NCI-H510A treated with DMSO at 0.1 percent for 48 hours (cell line): ENCODE measurements at regions not wholly inside any gene's neighbourhood (a gene's known extent, or its start where the extent isn't known, plus 50 kb on each side); places are given as distances from the start of the nearest gene placed in this dataset.

ENCODE experiments used
- DNase-seq: peaks from one replicate; lab custom pipeline; 2025; lab: John Stamatoyannopoulos, UW

- DNase-seq = no peak
Measured at GRCh38 chr3:18827664-18828063, 320.6 kb upstream of the KCNH8 start.

GRCh38 chr3:18825665-18826064 lies 322.6 kb upstream of the KCNH8 start:
- no peak for DNase-seq

- DNase-seq = no peak
Measured at GRCh38 chr3:18813300-18813699, 335.0 kb upstream of the KCNH8 start.

GRCh38 chr3:18812316-18812715 lies 336.0 kb upstream of the KCNH8 start:
- no peak for DNase-seq

- DNase-seq = no peak
Measured at GRCh38 chr3:18810306-18810661, 338.0 kb upstream of the KCNH8 start.

- no peak for DNase-seq
Measured at GRCh38 chr3:18809640-18810305, 338.5 kb upstream of the KCNH8 start.

GRCh38 chr3:18808429-18808828 lies 339.9 kb upstream of the KCNH8 start:
- DNase-seq = no peak

- DNase-seq = no peak
Measured at GRCh38 chr3:18807593-18807992, 340.7 kb upstream of the KCNH8 start.

- DNase-seq = no peak
Measured at GRCh38 chr3:18806633-18807032, 341.7 kb upstream of the KCNH8 start.

- no peak for DNase-seq
Measured at GRCh38 chr3:18797378-18797777, 350.9 kb upstream of the KCNH8 start.

GRCh38 chr3:18795078-18795477 lies 353.2 kb upstream of the KCNH8 start:
- no peak for DNase-seq

- DNase-seq = no peak
Measured at GRCh38 chr3:18791752-18792151, 356.6 kb upstream of the KCNH8 start.

- no peak for DNase-seq
Measured at GRCh38 chr3:18791182-18791581, 357.1 kb upstream of the KCNH8 start.

- no peak for DNase-seq
Measured at GRCh38 chr3:18790384-18790783, 357.9 kb upstream of the KCNH8 start.

GRCh38 chr3:18789734-18790133 lies 358.6 kb upstream of the KCNH8 start:
- DNase-seq = no peak

- no peak for DNase-seq
Measured at GRCh38 chr3:18787441-18787840, 360.9 kb upstream of the KCNH8 start.

- DNase-seq = no peak
Measured at GRCh38 chr3:18786650-18787323, 361.5 kb upstream of the KCNH8 start.

- DNase-seq = no peak
Measured at GRCh38 chr3:18782191-18782590, 357.1 kb upstream of the SATB1 start.

- no peak for DNase-seq
Measured at GRCh38 chr3:18780959-18781358, 355.8 kb upstream of the SATB1 start.

GRCh38 chr3:18779704-18780103 lies 354.6 kb upstream of the SATB1 start:
- DNase-seq = no peak

GRCh38 chr3:18778598-18778997 lies 353.5 kb upstream of the SATB1 start:
- no peak for DNase-seq

- DNase-seq = no peak
Measured at GRCh38 chr3:18778094-18778493, 353.0 kb upstream of the SATB1 start.

GRCh38 chr3:18775501-18775900 lies 350.4 kb upstream of the SATB1 start:
- no peak for DNase-seq
